Mesothelial cell of epicardium (in vitro differentiated cells): ENCODE measurements at regions not wholly inside any gene's neighbourhood (a gene's known extent, or its start where the extent isn't known, plus 50 kb on each side); places are given as distances from the start of the nearest gene placed in this dataset.

Experiments
- DNase-seq, 2 experiments: peaks; one replicate each; pipeline ENCODE4 v3.0.0; 2021; ENCODE audit warnings: low spot score in 2 of 2; ENCODE audit not compliant: unreplicated experiment in 2 of 2
- H3K27ac Mint-ChIP-seq: 2 replicates; pipeline ENCODE4 v1.8.0; 2021; ENCODE audit warnings: mixed read lengths
- H3K27me3 Mint-ChIP-seq: 2 replicates; pipeline ENCODE4 v1.8.0; 2021; ENCODE audit warnings: low read depth, mixed read lengths
- H3K36me3 Mint-ChIP-seq: 2 replicates; pipeline ENCODE4 v1.8.0; 2021; ENCODE audit warnings: mixed read lengths
- H3K4me1 Mint-ChIP-seq: 2 replicates; pipeline ENCODE4 v1.8.0; 2021; ENCODE audit warnings: mixed read lengths
- H3K4me3 Mint-ChIP-seq: 2 replicates; pipeline ENCODE4 v1.8.0; 2021; ENCODE audit warnings: mild to moderate bottlenecking, moderate library complexity, mixed read lengths
- H3K9me3 Mint-ChIP-seq: 2 replicates; pipeline ENCODE4 v1.8.0; 2021; ENCODE audit warnings: mixed read lengths
- CTCF ChIP-seq: fragments of 200-600 bp; sonication (generic); IDR thresholded peaks from one replicate; pipeline ENCODE4 v1.5.0; 2021; ENCODE audit warnings: antibody characterized with exemption; ENCODE audit not compliant: unreplicated experiment

DNA sequence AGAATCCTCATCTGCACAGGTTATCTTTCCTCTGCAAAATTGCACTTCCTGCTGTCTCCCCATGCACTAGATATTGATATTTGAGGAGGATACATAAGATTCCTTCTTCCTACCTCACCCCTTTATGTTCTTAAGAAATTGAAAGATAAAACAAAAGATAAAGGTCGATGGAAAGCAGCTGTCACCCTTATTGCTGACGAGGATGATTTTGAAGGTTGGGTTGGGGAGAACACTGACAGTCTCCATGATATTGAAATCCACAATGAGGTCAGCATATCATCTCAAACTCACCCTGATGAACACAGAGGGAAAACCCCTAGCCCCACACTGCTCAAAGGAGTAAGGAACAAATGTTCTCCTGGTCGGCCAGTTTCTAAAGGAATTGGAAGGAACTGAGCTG, 110.6 kb upstream of the FUT9 start:
- Mint-ChIP-seq H3K27me3 (no peaks in the 10 kb centered on the region), H3K9me3 (peaks cover 3% of the 10 kb centered on the region), H3K4me1 (peaks cover 3% of the 10 kb centered on the region), H3K27ac (no peak overlapping the region), H3K4me3 (no peak overlapping the region), H3K36me3 (no peaks in the 10 kb centered on the region)
- no peak for TF ChIP-seq CTCF
- no peak for DNase-seq

DNA sequence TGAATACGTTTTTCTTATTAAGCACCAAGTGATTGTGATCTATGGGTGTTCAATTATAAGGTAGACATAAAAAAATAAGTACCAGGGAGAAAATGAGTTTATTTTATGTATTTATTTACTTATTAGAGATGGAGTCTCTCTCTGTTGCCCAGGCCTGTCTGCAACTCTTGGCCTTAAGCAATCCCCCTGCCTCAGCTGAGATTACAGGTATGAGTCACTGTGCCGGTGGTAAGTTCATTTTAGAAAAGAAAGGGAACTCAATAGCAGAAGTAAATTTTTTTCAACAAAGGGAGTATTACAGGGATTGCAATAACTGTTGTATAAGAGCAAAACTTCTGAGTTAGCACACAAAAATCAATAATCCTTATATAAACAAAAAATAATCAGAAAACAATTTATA, 98.7 kb upstream of the FUT9 start:
- DNase-seq, result no peak
- H3K4me3 Mint-ChIP-seq, result no peak overlapping the region
- H3K9me3 Mint-ChIP-seq, result no peaks in the 10 kb centered on the region
- no peak for TF ChIP-seq CTCF
- H3K4me1 Mint-ChIP-seq, result peaks cover 7% of the 10 kb centered on the region
- H3K27me3 Mint-ChIP-seq, result no peaks in the 10 kb centered on the region
- no peak overlapping the region for H3K27ac Mint-ChIP-seq
- no peaks in the 10 kb centered on the region for H3K36me3 Mint-ChIP-seq

- H3K27me3 Mint-ChIP-seq, result no peaks in the 10 kb centered on the region
- no peak for DNase-seq
Observed at GRCh38 chr6:95923518-95923917, 92.3 kb upstream of the FUT9 start.

GRCh38 chr6:95935736-95936135, 80.0 kb upstream of the FUT9 start:
- Mint-ChIP-seq H3K4me3 (no peak overlapping the region), H3K27ac (no peak overlapping the region), H3K4me1 (no peaks in the 10 kb centered on the region), H3K9me3 (no peaks in the 10 kb centered on the region), H3K27me3 (no peaks in the 10 kb centered on the region), H3K36me3 (no peaks in the 10 kb centered on the region)
- DNase-seq, result no peak
- TF ChIP-seq CTCF, result no peak

More at GRCh38 chr6:95923518-95923917, 92.3 kb upstream of the FUT9 start:
- Mint-ChIP-seq H3K4me1 (peaks cover 7% of the 10 kb centered on the region), H3K9me3 (no peaks in the 10 kb centered on the region), H3K4me3 (no peak overlapping the region), H3K27ac (no peak overlapping the region), H3K36me3 (no peaks in the 10 kb centered on the region)
- TF ChIP-seq CTCF, result no peak

DNA sequence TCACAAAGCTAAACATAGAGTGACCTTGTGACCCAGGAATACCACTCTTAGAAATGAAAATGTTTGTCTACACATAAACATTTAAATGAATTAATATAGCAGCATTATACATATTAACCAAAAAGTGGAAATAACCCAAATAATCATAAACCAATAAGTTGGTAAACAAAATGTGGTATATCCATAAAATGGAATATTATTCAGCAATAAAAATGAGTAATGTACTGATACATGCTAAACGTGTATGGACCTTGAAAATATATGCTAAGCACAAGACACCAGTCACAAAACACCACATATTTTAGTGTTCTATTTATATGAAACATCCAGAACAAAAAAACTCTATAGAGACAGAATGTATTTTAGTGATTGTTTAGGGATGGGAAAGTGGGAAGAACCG, 68.9 kb upstream of the FUT9 start:
- Mint-ChIP-seq H3K36me3 (no peaks in the 10 kb centered on the region), H3K9me3 (peaks cover 4% of the 10 kb centered on the region), H3K27me3 (no peaks in the 10 kb centered on the region), H3K4me3 (no peak overlapping the region), H3K27ac (no peak overlapping the region), H3K4me1 (no peaks in the 10 kb centered on the region)
- DNase-seq, result no peak
- no peak for TF ChIP-seq CTCF

GRCh38 chr6:95948324-95948723, 67.5 kb upstream of the FUT9 start:
- Mint-ChIP-seq H3K36me3 (no peaks in the 10 kb centered on the region), H3K27me3 (no peaks in the 10 kb centered on the region), H3K4me3 (no peak overlapping the region), H3K27ac (no peak overlapping the region), H3K9me3 (peaks cover 4% of the 10 kb centered on the region), H3K4me1 (no peaks in the 10 kb centered on the region)
- no peak for TF ChIP-seq CTCF
- DNase-seq, result no peak
